H1 (cell line): ENCODE measurements at regions not wholly inside any gene's neighbourhood (a gene's known extent, or its start where the extent isn't known, plus 50 kb on each side); places are given as distances from the start of the nearest gene placed in this dataset.

ENCODE experiments used
- CTCF ChIA-PET: fragments of 300-600 bp; sonication (Branson Sonifier 250); formaldehyde crosslinking; loops from one replicate; lab custom pipeline; 2021; ENCODE audit not compliant: partially characterized antibody; lab: Charles Lee
- POLR2A ChIA-PET: fragments of 300-600 bp; sonication (Branson Sonifier 250); formaldehyde crosslinking; loops from one replicate; lab custom pipeline; 2021; ENCODE audit warnings: inconsistent platforms; ENCODE audit not compliant: partially characterized antibody; lab: Charles Lee
- DNase-seq, 2 experiments: peaks; one replicate each; pipeline versions ENCODE4 v3.0.0 to v3.0.0-alpha.2; 2010 to 2022; ENCODE audit warnings: low spot score in 2 of 2, low read depth in 1 of 2, mixed read lengths in 1 of 2
- FAIRE-seq: peaks from 2 replicates; lab custom pipeline; 2011; peaks lifted over from hg19 to GRCh38; lab: Jason Lieb, UNC
- H2AFZ ChIP-seq: 2 replicates; pipeline ENCODE4 v1.8.1; 2012; ENCODE audit warnings: low read length, inconsistent platforms
- H2AK5ac ChIP-seq: 2 replicates; pipeline ENCODE4 v1.6.1; 2013; ENCODE audit warnings: low read depth, low read length
- H2BK120ac ChIP-seq: replicated peaks from 2 replicates; pipeline ENCODE3; 2013; ENCODE audit warnings: low read depth, low read length, inconsistent platforms
- H2BK12ac ChIP-seq: 2 replicates; pipeline ENCODE4 v1.6.1; 2013; ENCODE audit warnings: low read depth, low read length
- H2BK15ac ChIP-seq: 2 replicates; pipeline ENCODE4 v1.6.1; 2013; ENCODE audit warnings: low read length
- H2BK20ac ChIP-seq: 2 replicates; pipeline ENCODE4 v1.6.1; 2013; ENCODE audit warnings: low read length
- H2BK5ac ChIP-seq: 2 replicates; pipeline ENCODE4 v1.6.1; 2013; ENCODE audit warnings: low read depth, low read length
- H3K14ac ChIP-seq: 2 replicates; pipeline ENCODE4 v1.6.1; 2013; ENCODE audit warnings: inconsistent platforms; ENCODE audit not compliant: insufficient read length
- H3K18ac ChIP-seq: 2 replicates; pipeline ENCODE4 v1.6.1; 2013; ENCODE audit warnings: low read length; ENCODE audit errors: extremely low read depth
- H3K23ac ChIP-seq: 2 replicates; pipeline ENCODE4 v1.6.1; 2013; ENCODE audit warnings: inconsistent platforms; ENCODE audit not compliant: insufficient read length
- H3K23me2 ChIP-seq: 2 replicates; pipeline ENCODE4 v1.6.1; 2013; ENCODE audit warnings: low read depth, low read length
- H3K27ac ChIP-seq: 2 replicates; pipeline ENCODE4 v1.6.1; 2011; ENCODE audit warnings: low read depth, low read length, inconsistent platforms
- H3K27me3 ChIP-seq, 4 experiments: replicated peaks in 1 of 4; 1 replicate in 1 of 4; 2 replicates in 3 of 4; pipeline versions ENCODE4 v1.6.1 to v1.8.1; 2011 to 2013; ENCODE audit warnings: low read length in 3 of 4, mild to moderate bottlenecking in 3 of 4, inconsistent platforms in 2 of 4, mixed read lengths in 2 of 4, moderate library complexity in 1 of 4; ENCODE audit not compliant: control insufficient read depth in 3 of 4, insufficient read depth in 3 of 4; ENCODE audit errors: extremely low read depth in 1 of 4
- H3K36me3 ChIP-seq, 4 experiments: 2 replicates each; pipeline versions ENCODE4 v1.6.1 to v1.8.1; 2011 to 2013; ENCODE audit warnings: mild to moderate bottlenecking in 4 of 4, low read length in 3 of 4, moderate library complexity in 2 of 4, control low read depth in 1 of 4, inconsistent platforms in 1 of 4; ENCODE audit not compliant: insufficient read depth in 4 of 4, control insufficient read depth in 2 of 4
- H3K4ac ChIP-seq: replicated peaks from 2 replicates; pipeline ENCODE3; 2013; ENCODE audit warnings: low read length, low read depth, mixed read lengths, inconsistent platforms; ENCODE audit not compliant: insufficient read length
- H3K4me1 ChIP-seq, 4 experiments: replicated peaks in 1 of 4; 1 replicate in 1 of 4; 2 replicates in 3 of 4; pipeline versions ENCODE4 v1.6.1 to v1.8.1; 2011 to 2013; ENCODE audit warnings: low read length in 3 of 4, inconsistent platforms in 2 of 4, mixed read lengths in 1 of 4; ENCODE audit not compliant: insufficient read depth in 4 of 4, control insufficient read depth in 3 of 4
- H3K4me2 ChIP-seq, 2 experiments: 2 replicates each; pipeline versions ENCODE4 v1.6.1 to v1.8.1; 2011 to 2013; ENCODE audit warnings: low read depth in 2 of 2, low read length in 2 of 2, control low read depth in 1 of 2, inconsistent platforms in 1 of 2, mild to moderate bottlenecking in 1 of 2; ENCODE audit not compliant: insufficient read depth in 1 of 2
- H3K4me3 ChIP-seq, 4 experiments: fragments of 200-600, 300-600 bp in 1 of 4; sonication (generic), shearing (Covaris generic), sonication (Bioruptor Twin) in 1 of 4; 2 replicates each; pipeline versions ENCODE4 v1.5.1 to v1.8.1; 2011 to 2016; ENCODE audit warnings: low read length in 4 of 4, low read depth in 3 of 4, control low read depth in 2 of 4, inconsistent platforms in 2 of 4, mild to moderate bottlenecking in 2 of 4, mixed read lengths in 1 of 4, moderate library complexity in 1 of 4; ENCODE audit not compliant: insufficient read depth in 2 of 4; ENCODE audit errors: extremely low read depth in 1 of 4
- H3K56ac ChIP-seq: replicated peaks from 2 replicates; pipeline ENCODE3; 2013; ENCODE audit warnings: low read depth, mild to moderate bottlenecking, mixed read lengths, low read length, inconsistent platforms; ENCODE audit not compliant: insufficient read length
- H3K79me1 ChIP-seq: 2 replicates; pipeline ENCODE4 v1.6.1; 2013; ENCODE audit warnings: low read depth, low read length, control low read depth
- H3K79me2 ChIP-seq, 2 experiments: 2 replicates each; pipeline versions ENCODE4 v1.6.1 to v1.8.1; 2012 to 2013; ENCODE audit warnings: low read length in 2 of 2, mild to moderate bottlenecking in 2 of 2, inconsistent platforms in 1 of 2; ENCODE audit not compliant: insufficient read depth in 2 of 2, control insufficient read depth in 1 of 2
- H3K9ac ChIP-seq, 4 experiments: replicated peaks in 1 of 4; 1 replicate in 1 of 4; 2 replicates in 3 of 4; pipeline versions ENCODE4 v1.6.1 to v1.8.1; 2011 to 2013; ENCODE audit warnings: low read depth in 3 of 4, low read length in 3 of 4, control low read depth in 2 of 4, mild to moderate bottlenecking in 2 of 4, moderate library complexity in 2 of 4, inconsistent platforms in 1 of 4; ENCODE audit errors: extremely low read depth in 1 of 4
- H3K9me3 ChIP-seq, 2 experiments: 2 replicates each; pipeline versions ENCODE4 v1.6.1 to v1.8.1; 2012 to 2013; ENCODE audit warnings: mild to moderate bottlenecking in 2 of 2, moderate library complexity in 2 of 2, control low read depth in 1 of 2, inconsistent platforms in 1 of 2, low read depth in 1 of 2, low read length in 1 of 2, mixed read lengths in 1 of 2; ENCODE audit not compliant: insufficient read depth in 2 of 2
- H4K20me1 ChIP-seq, 2 experiments: replicated peaks in 1 of 2; 2 replicates each; pipeline versions ENCODE3 to v1.8.1; 2011 to 2013; ENCODE audit warnings: inconsistent platforms in 2 of 2, low read length in 2 of 2, mild to moderate bottlenecking in 1 of 2; ENCODE audit not compliant: insufficient read depth in 2 of 2, control insufficient read depth in 1 of 2
- H4K5ac ChIP-seq: 2 replicates; pipeline ENCODE4 v1.6.1; 2013; ENCODE audit warnings: low read length, low read depth, mixed read lengths, inconsistent platforms; ENCODE audit not compliant: insufficient read length
- H4K8ac ChIP-seq: 2 replicates; pipeline ENCODE4 v1.8.0; 2013; ENCODE audit warnings: mild to moderate bottlenecking, moderate library complexity, low read length, inconsistent platforms; ENCODE audit not compliant: insufficient read depth; ENCODE audit errors: extremely low read depth
- H4K91ac ChIP-seq: replicated peaks from 2 replicates; pipeline ENCODE3; 2013; ENCODE audit warnings: low read length, mixed read lengths, inconsistent platforms; ENCODE audit not compliant: insufficient read length
- ASH2L ChIP-seq: fragments of 200-600, 300-600 bp; sonication (generic); IDR thresholded peaks from one replicate; pipeline ENCODE4 v1.7.1; 2017; ENCODE audit warnings: low read length
- BRCA1 ChIP-seq: IDR thresholded peaks from 2 replicates; pipeline ENCODE4 v1.6.1; 2012; ENCODE audit warnings: low read depth, low read length, improper control_type of control experiment
- CREB1 ChIP-seq: IDR thresholded peaks from 2 replicates; pipeline ENCODE4 v1.6.1; 2012; ENCODE audit warnings: inconsistent platforms
- CTBP2 ChIP-seq: IDR thresholded peaks from 2 replicates; pipeline ENCODE4 v1.7.0; 2011; ENCODE audit warnings: borderline replicate concordance, mild to moderate bottlenecking, moderate library complexity, mixed read lengths, low read length; ENCODE audit not compliant: insufficient read depth, insufficient read length
- FOSL1 ChIP-seq: IDR thresholded peaks from 2 replicates; pipeline ENCODE4 v1.6.1; 2011; ENCODE audit warnings: mild to moderate bottlenecking, low read depth, low read length, moderate library complexity; ENCODE audit not compliant: insufficient read depth
- HDAC6 ChIP-seq: IDR thresholded peaks from one replicate; pipeline ENCODE4 v1.7.1; 2012; ENCODE audit warnings: low read depth, mild to moderate bottlenecking, inconsistent platforms, low read length, moderate library complexity
- POU5F1 ChIP-seq: IDR thresholded peaks from 2 replicates; pipeline ENCODE4 v1.6.1; 2011; ENCODE audit warnings: low read depth, mild to moderate bottlenecking, low read length, moderate library complexity
- RXRA ChIP-seq: IDR thresholded peaks from 2 replicates; pipeline ENCODE4 v1.6.1; 2011; ENCODE audit warnings: low read depth, mild to moderate bottlenecking, low read length, moderate library complexity; ENCODE audit not compliant: insufficient read depth
- TAF1 ChIP-seq: IDR thresholded peaks from 2 replicates; pipeline ENCODE4 v1.6.1; 2011; ENCODE audit warnings: mild to moderate bottlenecking, low read depth, low read length
- TBP ChIP-seq: IDR thresholded peaks from 2 replicates; pipeline ENCODE4 v1.6.1; 2011; ENCODE audit warnings: low read depth, low read length, improper control_type of control experiment
- TEAD4 ChIP-seq: IDR thresholded peaks from 2 replicates; pipeline ENCODE4 v1.6.1; 2012; ENCODE audit warnings: low read depth, low read length, inconsistent platforms, mixed read lengths
- WGBS, 2 experiments: shearing (Covaris generic) in 1 of 2; methylation state at CpG; one replicate each; pipeline versions ENCODE4 v1.1.6 to v1.1.7; 2013 to 2015; ENCODE audit warnings: low lambda C conversion rate in 2 of 2, mixed read lengths in 2 of 2, inconsistent platforms in 1 of 2, low coverage in 1 of 2, missing lambda C conversion rate in 1 of 2; ENCODE audit not compliant: insufficient replicate concordance in 2 of 2, insufficient coverage in 1 of 2, insufficient read length in 1 of 2; ENCODE audit errors: extremely low coverage in 1 of 2, missing lambda C conversion rate in 1 of 2; 5-methylcytosine and 5-hydroxymethylcytosine counted together

DNA sequence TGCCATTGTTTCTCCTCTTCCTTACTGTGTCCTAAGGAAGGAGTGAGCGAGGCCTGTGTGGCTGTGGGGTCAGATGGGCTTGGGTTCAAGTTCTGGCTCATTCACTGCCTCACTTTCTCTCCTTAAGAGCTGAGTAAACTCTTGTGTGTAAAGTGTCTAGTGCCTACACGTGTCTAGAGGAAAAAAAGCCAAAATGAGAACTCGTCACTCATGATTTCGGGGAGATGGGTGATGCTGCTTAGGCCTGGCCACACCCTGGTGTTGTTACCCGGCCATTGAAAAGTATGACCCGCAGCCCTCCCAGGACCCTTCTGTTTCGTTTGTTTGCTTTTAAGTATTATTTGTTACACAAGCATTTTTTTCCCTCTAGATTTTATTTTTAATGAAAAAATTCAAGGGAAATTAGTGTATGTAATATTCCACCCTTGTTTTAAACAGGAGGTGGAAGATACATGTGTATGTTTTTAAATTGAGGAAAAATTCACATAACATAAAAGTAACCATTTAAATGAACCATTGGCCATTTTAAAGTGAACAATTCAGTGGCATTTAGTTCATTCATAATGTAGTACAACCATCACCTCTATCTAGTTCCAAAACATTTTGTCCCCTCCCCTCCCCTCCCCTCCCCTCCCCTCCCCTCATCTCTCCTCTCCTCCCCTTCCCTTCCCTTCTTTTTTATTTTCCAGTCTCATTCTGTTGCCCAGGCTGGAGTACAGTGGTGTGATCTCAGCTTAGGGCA is 71.0 kb downstream of the CEBPB start:
- no peak for FAIRE-seq
- Histone ChIP-seq H4K8ac (no peak overlapping the region), H2BK120ac (no peak overlapping the region), H4K91ac (no peak overlapping the region), H3K56ac (no peak overlapping the region), H3K9me3 (no peaks in the 10 kb centered on the region), H3K27ac (no peak overlapping the region), H3K9ac (no peak overlapping the region), H3K4me3 (no peak overlapping the region), H4K20me1 (no peaks in the 10 kb centered on the region), H3K23ac (no peak overlapping the region), H2BK5ac (no peak overlapping the region), H3K79me1 (no peaks in the 10 kb centered on the region), H3K36me3 (no peaks in the 10 kb centered on the region), H3K23me2 (peaks cover 3% of the 10 kb centered on the region; the same call in 1 of the 2 replicates), H3K14ac (no peak overlapping the region), H3K4me1 (peaks cover 0 to under 1% (median 0%) of the 10 kb centered on the region in 4 experiments; a peak in 1 of 7 replicates), H2BK20ac (no peak overlapping the region), H3K27me3 (no peaks in the 10 kb centered on the region), H4K5ac (no peak overlapping the region), H2BK15ac (no peak overlapping the region), H2AFZ (no peak overlapping the region), H3K18ac (no peak overlapping the region), H2AK5ac (no peak overlapping the region), H2BK12ac (peak overlapping the region; percentile 87; the same call in 1 of the 2 replicates), H3K4ac (no peak overlapping the region), H3K79me2 (no peaks in the 10 kb centered on the region), H3K4me2 (no peak overlapping the region)
- 88% methylated on average over 7 of the region's 7 CpGs; no CpG with 5 or more reads in 1 of the 2 experiments for WGBS, 2 experiments
- TF ChIP-seq CREB1 (no peak), FOSL1 (no peak), POU5F1 (no peak), BRCA1 (no peak), ASH2L (no peak), HDAC6 (no peak), CTBP2 (no peak), TBP (no peak), TAF1 (no peak), TEAD4 (no peak), RXRA (no peak)
- DNase-seq: no peak
- CTCF ChIA-PET: interaction anchor here (0.6 to 0.9 kb wide), 3 partner anchors 20 to 385 kb away, joined by 3 to 6 read pairs (median 5); no protein-coding TSS in a partner anchor
- POLR2A ChIA-PET: no interaction called here
